HFFc6 (cell line): ENCODE measurements at regions not wholly inside any gene's neighbourhood (a gene's known extent, or its start where the extent isn't known, plus 50 kb on each side); places are given as distances from the start of the nearest gene placed in this dataset.

Source experiments
- DNase-seq: peaks from one replicate; pipeline ENCODE4 v3.0.0-alpha.2; 2018
- H3K27ac Mint-ChIP-seq: 2 replicates; pipeline ENCODE4 v1.8.0; 2020; ENCODE audit warnings: mild to moderate bottlenecking, mixed read lengths
- H3K27me3 Mint-ChIP-seq: 2 replicates; pipeline ENCODE4 v1.8.0; 2021; ENCODE audit warnings: mild to moderate bottlenecking, moderate library complexity, mixed read lengths; ENCODE audit not compliant: insufficient read depth
- H3K36me3 Mint-ChIP-seq: 2 replicates; pipeline ENCODE4 v1.8.0; 2021; ENCODE audit warnings: low read depth, mixed read lengths
- H3K4me1 Mint-ChIP-seq: 2 replicates; pipeline ENCODE4 v1.8.0; 2020; ENCODE audit warnings: low read depth, mixed read lengths
- H3K4me3 Mint-ChIP-seq: 2 replicates; pipeline ENCODE4 v1.8.0; 2020; ENCODE audit warnings: mild to moderate bottlenecking, moderate library complexity, mixed read lengths
- H3K9me3 Mint-ChIP-seq: 2 replicates; pipeline ENCODE4 v1.8.0; 2020; ENCODE audit warnings: mild to moderate bottlenecking, mixed read lengths
- TF ChIP-seq, protein P1 (sequence below): fragments of 200-600 bp; sonication (generic); IDR thresholded peaks from 2 replicates; pipeline ENCODE4 v1.5.0; 2021; ENCODE audit warnings: antibody characterized with exemption, mild to moderate bottlenecking

DNA sequence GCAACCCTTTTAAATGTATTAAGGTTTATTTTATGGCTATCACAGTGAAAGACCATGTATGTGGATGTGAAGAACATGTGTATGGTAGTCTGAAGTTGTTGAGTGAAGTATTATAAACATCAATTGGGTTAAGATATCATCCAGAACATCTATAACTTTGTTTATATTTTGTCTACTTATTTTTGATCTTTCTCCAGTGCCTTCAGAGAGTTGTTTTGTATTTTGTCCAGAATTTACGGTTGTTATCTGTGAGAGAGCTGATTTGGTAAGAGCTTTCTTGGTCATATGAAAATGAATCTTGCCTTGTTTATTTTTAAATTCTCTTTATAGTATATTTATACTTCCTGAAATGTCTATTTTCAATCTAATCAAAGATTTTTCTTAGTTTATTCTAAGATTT, 573.7 kb upstream of the POU3F3 start:
- no peak for DNase-seq
- H3K27me3 Mint-ChIP-seq = no peaks in the 10 kb centered on the region
- no peaks in the 10 kb centered on the region for H3K4me1 Mint-ChIP-seq
- TF ChIP-seq, protein P1, sequence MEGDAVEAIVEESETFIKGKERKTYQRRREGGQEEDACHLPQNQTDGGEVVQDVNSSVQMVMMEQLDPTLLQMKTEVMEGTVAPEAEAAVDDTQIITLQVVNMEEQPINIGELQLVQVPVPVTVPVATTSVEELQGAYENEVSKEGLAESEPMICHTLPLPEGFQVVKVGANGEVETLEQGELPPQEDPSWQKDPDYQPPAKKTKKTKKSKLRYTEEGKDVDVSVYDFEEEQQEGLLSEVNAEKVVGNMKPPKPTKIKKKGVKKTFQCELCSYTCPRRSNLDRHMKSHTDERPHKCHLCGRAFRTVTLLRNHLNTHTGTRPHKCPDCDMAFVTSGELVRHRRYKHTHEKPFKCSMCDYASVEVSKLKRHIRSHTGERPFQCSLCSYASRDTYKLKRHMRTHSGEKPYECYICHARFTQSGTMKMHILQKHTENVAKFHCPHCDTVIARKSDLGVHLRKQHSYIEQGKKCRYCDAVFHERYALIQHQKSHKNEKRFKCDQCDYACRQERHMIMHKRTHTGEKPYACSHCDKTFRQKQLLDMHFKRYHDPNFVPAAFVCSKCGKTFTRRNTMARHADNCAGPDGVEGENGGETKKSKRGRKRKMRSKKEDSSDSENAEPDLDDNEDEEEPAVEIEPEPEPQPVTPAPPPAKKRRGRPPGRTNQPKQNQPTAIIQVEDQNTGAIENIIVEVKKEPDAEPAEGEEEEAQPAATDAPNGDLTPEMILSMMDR = no peak
- no peak overlapping the region for H3K27ac Mint-ChIP-seq
- no peaks in the 10 kb centered on the region for H3K36me3 Mint-ChIP-seq
- H3K4me3 Mint-ChIP-seq = no peak overlapping the region
- H3K9me3 Mint-ChIP-seq = peaks cover 36% of the 10 kb centered on the region

DNA sequence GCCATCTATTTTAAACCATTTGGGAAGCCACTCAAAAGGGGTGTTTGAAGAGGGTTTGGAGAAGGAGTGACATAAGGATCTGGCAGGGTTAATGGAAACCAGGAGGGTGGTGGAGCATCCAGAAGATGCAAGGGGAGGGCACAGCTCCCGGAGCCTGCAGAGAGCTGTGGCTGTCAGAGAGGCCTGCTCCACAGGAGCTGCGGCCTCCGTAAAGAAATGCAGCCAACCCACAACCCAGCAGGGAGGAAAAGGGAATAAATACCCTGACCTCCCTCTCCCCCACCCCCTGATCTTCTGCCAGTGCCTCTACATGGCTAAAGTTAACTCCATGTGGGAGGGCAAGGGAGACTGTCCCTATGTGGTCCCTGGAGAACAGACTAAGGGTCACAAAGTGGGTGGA, 567.1 kb upstream of the POU3F3 start:
- H3K4me3 Mint-ChIP-seq = no peak overlapping the region
- TF ChIP-seq, protein P1 = no peak
- H3K9me3 Mint-ChIP-seq = peaks cover 35% of the 10 kb centered on the region
- no peak for DNase-seq
- no peak overlapping the region for H3K27ac Mint-ChIP-seq
- H3K4me1 Mint-ChIP-seq = no peaks in the 10 kb centered on the region
- H3K27me3 Mint-ChIP-seq = no peaks in the 10 kb centered on the region
- H3K36me3 Mint-ChIP-seq = no peaks in the 10 kb centered on the region

DNA sequence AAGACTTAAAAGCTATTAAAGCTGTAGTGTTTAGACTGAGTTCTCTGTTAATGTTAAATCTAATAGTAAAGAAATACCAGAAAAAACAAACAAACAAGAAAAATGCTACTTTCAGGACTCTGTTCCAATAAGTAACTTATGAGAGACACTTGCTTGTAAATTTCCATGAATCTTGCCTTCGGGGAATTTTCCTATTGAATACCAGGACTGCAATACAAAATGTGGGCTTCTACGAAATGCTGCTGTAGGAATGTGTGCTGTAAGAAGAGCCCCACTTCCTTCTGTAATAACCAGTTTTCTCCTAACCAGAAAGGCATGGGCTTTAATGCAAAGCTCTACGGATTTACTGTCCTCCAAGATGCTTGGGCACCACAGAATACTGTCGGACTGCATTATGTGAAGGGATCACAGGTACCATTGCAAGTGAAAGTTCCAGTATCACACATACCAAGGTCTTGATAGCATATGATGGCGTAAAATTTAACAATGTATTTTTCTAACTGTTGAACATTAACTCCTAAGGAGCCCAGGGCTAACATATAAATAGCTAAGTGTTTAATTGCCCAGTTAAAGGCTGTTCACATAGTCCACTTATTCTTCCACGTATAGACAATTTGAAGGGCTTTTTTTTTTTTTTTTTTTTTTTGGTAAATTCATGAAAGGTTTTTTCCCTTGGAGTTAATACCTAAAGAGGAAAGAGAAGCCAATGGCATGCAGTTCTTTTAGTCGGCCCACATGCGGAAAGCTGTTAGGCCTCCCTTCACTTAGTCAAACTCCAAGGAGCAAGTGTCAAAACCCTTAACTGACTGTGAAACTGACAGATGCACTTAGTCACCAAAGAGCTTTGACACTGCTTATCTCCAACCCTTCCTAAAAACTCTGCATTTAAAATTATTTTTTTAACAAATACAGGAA, 564.0 kb upstream of the POU3F3 start:
- Mint-ChIP-seq H3K9me3 (peaks cover 34% of the 10 kb centered on the region), H3K27me3 (no peaks in the 10 kb centered on the region), H3K36me3 (no peaks in the 10 kb centered on the region; the same call in 1 of the 2 replicates), H3K4me3 (no peak overlapping the region), H3K4me1 (no peaks in the 10 kb centered on the region), H3K27ac (no peak overlapping the region)
- TF ChIP-seq, protein P1 = no peak
- no peak for DNase-seq

DNA sequence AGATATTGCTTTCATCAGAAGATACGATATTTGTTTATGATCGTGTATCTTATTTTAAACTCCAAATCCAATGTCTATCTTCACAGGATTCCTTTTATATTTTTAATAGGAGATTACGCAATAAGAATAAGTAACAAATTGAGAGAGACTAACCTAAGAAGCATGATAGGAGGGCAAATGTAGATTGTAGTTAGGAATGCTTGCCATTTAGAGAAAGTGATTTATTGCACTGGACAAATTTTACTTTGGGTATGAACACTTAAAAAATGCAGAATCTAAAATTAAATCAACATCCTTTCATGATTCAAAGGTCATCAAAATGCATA, 563.4 kb upstream of the POU3F3 start:
- no peak for DNase-seq
- H3K36me3 Mint-ChIP-seq = no peaks in the 10 kb centered on the region; the same call in 1 of the 2 replicates
- H3K4me1 Mint-ChIP-seq = no peaks in the 10 kb centered on the region
- no peak overlapping the region for H3K27ac Mint-ChIP-seq
- no peaks in the 10 kb centered on the region for H3K27me3 Mint-ChIP-seq
- no peak overlapping the region for H3K4me3 Mint-ChIP-seq
- TF ChIP-seq, protein P1 = no peak
- peaks cover 38% of the 10 kb centered on the region for H3K9me3 Mint-ChIP-seq

DNA sequence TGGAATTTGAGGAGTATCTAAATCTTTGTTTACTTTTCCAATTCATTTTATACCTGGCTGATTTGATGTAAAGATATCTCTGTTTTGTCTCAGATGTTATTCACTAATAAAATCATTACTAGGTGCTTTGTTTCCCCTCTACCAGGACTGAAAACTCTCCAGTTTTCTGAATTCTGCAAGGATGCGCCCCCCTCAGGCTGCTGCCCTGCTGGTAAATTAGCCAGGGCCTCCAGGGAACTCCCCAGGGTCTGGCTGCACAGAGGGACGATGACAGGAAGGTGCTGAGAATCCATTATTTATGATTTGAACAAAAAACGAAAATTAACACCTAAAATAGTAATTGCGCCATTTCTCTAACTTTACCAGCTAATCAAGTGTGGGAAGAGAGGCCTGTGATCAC, 541.2 kb upstream of the POU3F3 start:
- Mint-ChIP-seq H3K27ac (no peak overlapping the region), H3K36me3 (no peaks in the 10 kb centered on the region), H3K9me3 (peaks cover 40% of the 10 kb centered on the region), H3K4me1 (no peaks in the 10 kb centered on the region), H3K4me3 (no peak overlapping the region), H3K27me3 (no peaks in the 10 kb centered on the region)
- no peak for DNase-seq
- TF ChIP-seq, protein P1 = no peak
